ENCODE measurements at regions not wholly inside any gene's neighbourhood (a gene's known extent, or its start where the extent isn't known, plus 50 kb on each side); places are given as distances from the start of the nearest gene placed in this dataset.

- TF ChIP-seq CTCF (IDR thresholded peaks at IDR 0.05) (no peak), POLR2A (IDR thresholded peaks at IDR 0.05) (no peak)
These were observed 75.3 kb upstream of the TGFBR2 start for GRCh38 chr3:30531017-30531570.
